ENCODE measurements at regions not wholly inside any gene's neighbourhood (a gene's known extent, or its start where the extent isn't known, plus 50 kb on each side); places are given as distances from the start of the nearest gene placed in this dataset.

DNA sequence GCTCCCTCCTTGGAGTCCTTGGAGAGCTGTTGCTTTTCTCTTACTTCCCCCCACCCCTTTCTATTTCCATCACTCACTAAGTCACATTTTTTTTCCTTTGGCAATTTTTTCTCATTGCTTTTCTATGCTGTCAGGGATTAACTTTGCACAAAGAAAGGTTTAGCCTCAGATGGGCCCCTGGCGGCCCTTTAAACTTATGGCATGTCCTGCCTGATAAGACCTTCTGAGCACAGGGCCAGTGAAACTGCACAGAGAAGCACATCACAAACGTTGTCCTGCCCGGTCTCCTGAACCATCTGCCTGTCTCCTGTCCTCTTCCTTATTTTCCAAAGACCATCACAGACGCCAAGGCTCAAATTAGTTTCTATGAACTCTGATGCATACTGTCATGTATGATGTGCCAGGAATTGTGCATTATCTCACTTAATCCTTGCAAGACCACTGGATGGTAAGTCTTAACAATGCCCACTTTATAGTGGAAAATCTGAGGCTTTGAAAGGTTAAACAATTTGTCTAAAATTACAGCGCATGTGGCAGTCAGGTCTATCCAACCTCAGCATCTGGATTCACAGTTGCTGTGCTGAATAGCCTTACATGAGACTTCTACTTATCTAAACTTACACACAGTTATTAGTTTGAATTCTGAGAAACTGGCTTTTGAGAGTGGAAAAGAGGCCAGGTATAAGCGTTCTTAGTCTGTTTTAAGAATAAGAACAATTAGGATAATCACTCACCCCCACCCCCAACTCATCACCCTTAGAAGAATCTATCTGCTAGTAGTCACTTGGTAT lies 648.1 kb downstream of the NTRK3 start:
- TF ChIP-seq, protein P1, sequence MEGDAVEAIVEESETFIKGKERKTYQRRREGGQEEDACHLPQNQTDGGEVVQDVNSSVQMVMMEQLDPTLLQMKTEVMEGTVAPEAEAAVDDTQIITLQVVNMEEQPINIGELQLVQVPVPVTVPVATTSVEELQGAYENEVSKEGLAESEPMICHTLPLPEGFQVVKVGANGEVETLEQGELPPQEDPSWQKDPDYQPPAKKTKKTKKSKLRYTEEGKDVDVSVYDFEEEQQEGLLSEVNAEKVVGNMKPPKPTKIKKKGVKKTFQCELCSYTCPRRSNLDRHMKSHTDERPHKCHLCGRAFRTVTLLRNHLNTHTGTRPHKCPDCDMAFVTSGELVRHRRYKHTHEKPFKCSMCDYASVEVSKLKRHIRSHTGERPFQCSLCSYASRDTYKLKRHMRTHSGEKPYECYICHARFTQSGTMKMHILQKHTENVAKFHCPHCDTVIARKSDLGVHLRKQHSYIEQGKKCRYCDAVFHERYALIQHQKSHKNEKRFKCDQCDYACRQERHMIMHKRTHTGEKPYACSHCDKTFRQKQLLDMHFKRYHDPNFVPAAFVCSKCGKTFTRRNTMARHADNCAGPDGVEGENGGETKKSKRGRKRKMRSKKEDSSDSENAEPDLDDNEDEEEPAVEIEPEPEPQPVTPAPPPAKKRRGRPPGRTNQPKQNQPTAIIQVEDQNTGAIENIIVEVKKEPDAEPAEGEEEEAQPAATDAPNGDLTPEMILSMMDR (IDR thresholded peaks at IDR 0.05), result no peak
- no peak for TF ChIP-seq POLR2A (IDR thresholded peaks at IDR 0.05)
